Thoracic aorta (tissue), 2 donors: ENCODE measurements at regions not wholly inside any gene's neighbourhood (a gene's known extent, or its start where the extent isn't known, plus 50 kb on each side); places are given as distances from the start of the nearest gene placed in this dataset.
"Not testable (repeated sequence)": the region's sequence is repeated elsewhere in the genome, so short reads cannot be mapped to it uniquely, and the experiment has no call there.

Source experiments
- ATAC-seq: fragments of 150-250 bp; one replicate; pipeline ENCODE4 v1.8.0; 2017; ENCODE audit warnings: low read depth; ENCODE audit not compliant: insufficient number of reproducible peaks, low FRiP score
- DNase-seq: peaks from one replicate; pipeline ENCODE4 v3.0.0-alpha.2; 2020; ENCODE audit warnings: low spot score
- H3K27ac ChIP-seq, 2 donors: fragments of 200-600 bp; sonication (generic); 1 replicate in 1 of 2; 2 replicates in 1 of 2; pipeline ENCODE4 v1.5.1; 2016; ENCODE audit warnings: mild to moderate bottlenecking in 2 of 2, moderate library complexity in 2 of 2
- H3K27me3 ChIP-seq: fragments of 200-600 bp; sonication (generic); replicated peaks from 2 replicates; pipeline ENCODE4 v1.6.0; 2016; ENCODE audit warnings: mild to moderate bottlenecking; ENCODE audit not compliant: insufficient read depth
- H3K36me3 ChIP-seq: fragments of 200-600 bp; sonication (generic); one replicate; pipeline ENCODE4 v1.5.1; 2016
- H3K4me1 ChIP-seq, 2 donors: fragments of 200-600 bp; sonication (generic); 1 replicate in 1 of 2; 2 replicates in 1 of 2; pipeline versions ENCODE4 v1.5.1 to v1.6.0; 2016; ENCODE audit warnings: low read depth in 2 of 2, mild to moderate bottlenecking in 1 of 2; ENCODE audit not compliant: control insufficient read depth in 1 of 2
- H3K4me3 ChIP-seq: fragments of 200-600 bp; sonication (generic); 2 replicates; pipeline ENCODE4 v1.5.1; 2016; ENCODE audit warnings: mild to moderate bottlenecking
- H3K9me3 ChIP-seq: fragments of 200-600 bp; sonication (generic); 2 replicates; pipeline ENCODE4 v1.5.1; 2016
- CTCF ChIP-seq: fragments of 200-600 bp; sonication (generic); IDR thresholded peaks from one replicate; pipeline ENCODE4 v1.5.1; 2019; ENCODE audit warnings: antibody characterized with exemption

GRCh38 chr13:110983241-110983640, 68.4 kb upstream of the ANKRD10 start:
- no peaks in the 10 kb centered on the region for H3K4me1 ChIP-seq
- H3K36me3 ChIP-seq, result no peaks in the 10 kb centered on the region
- H3K27ac ChIP-seq, result no peak overlapping the region
- H3K27me3 ChIP-seq, result no peaks in the 10 kb centered on the region
- DNase-seq, result no peak
- TF ChIP-seq CTCF, result no peak
- no peak overlapping the region for H3K4me3 ChIP-seq
- ATAC-seq, result no peak
- no peaks in the 10 kb centered on the region for H3K9me3 ChIP-seq

- H3K4me1 ChIP-seq, result no peaks in the 10 kb centered on the region
- H3K9me3 ChIP-seq, result no peaks in the 10 kb centered on the region
- no peak overlapping the region for H3K4me3 ChIP-seq
- H3K27me3 ChIP-seq, result no peaks in the 10 kb centered on the region
- H3K27ac ChIP-seq, result no peak overlapping the region
- ATAC-seq (no peak), DNase-seq (no peak)
- no peaks in the 10 kb centered on the region for H3K36me3 ChIP-seq
- TF ChIP-seq CTCF, result no peak
These were observed 66.5 kb upstream of the ANKRD10 start for GRCh38 chr13:110981379-110981778.

GRCh38 chr13:110980921-110981320, 66.1 kb upstream of the ANKRD10 start:
- Histone ChIP-seq H3K4me1 (no peaks in the 10 kb centered on the region), H3K27me3 (no peaks in the 10 kb centered on the region), H3K36me3 (no peaks in the 10 kb centered on the region), H3K9me3 (no peaks in the 10 kb centered on the region), H3K27ac (no peak overlapping the region), H3K4me3 (no peak overlapping the region)
- no peak for ATAC-seq
- no peak for TF ChIP-seq CTCF
- DNase-seq, result no peak

GRCh38 chr13:110979149-110979548, 64.3 kb upstream of the ANKRD10 start:
- not testable (repeated sequence) for H3K4me1 ChIP-seq, H3K9me3 ChIP-seq, H3K27me3 ChIP-seq, H3K4me3 ChIP-seq, DNase-seq, ATAC-seq, H3K36me3 ChIP-seq, H3K27ac ChIP-seq

GRCh38 chr13:110978390-110978789, 63.5 kb upstream of the ANKRD10 start:
- Histone ChIP-seq H3K27ac (no peak overlapping the region), H3K4me1 (no peaks in the 10 kb centered on the region), H3K9me3 (no peaks in the 10 kb centered on the region), H3K36me3 (no peaks in the 10 kb centered on the region), H3K4me3 (no peak overlapping the region), H3K27me3 (no peaks in the 10 kb centered on the region)
- DNase-seq (no peak), ATAC-seq (no peak)
- TF ChIP-seq CTCF, result no peak

- H3K27ac ChIP-seq, result no peak overlapping the region
- no peak overlapping the region for H3K4me3 ChIP-seq
- no peaks in the 10 kb centered on the region for H3K36me3 ChIP-seq
- H3K4me1 ChIP-seq, result no peaks in the 10 kb centered on the region
- ATAC-seq (no peak), DNase-seq (no peak)
- TF ChIP-seq CTCF, result no peak
- H3K27me3 ChIP-seq, result no peaks in the 10 kb centered on the region
- H3K9me3 ChIP-seq, result no peaks in the 10 kb centered on the region
These were observed 61.9 kb upstream of the ANKRD10 start for GRCh38 chr13:110976785-110977184.
